GM18508 (cell line): ENCODE measurements at regions not wholly inside any gene's neighbourhood (a gene's known extent, or its start where the extent isn't known, plus 50 kb on each side); places are given as distances from the start of the nearest gene placed in this dataset.

Experiments
- ATAC-seq: cut with Tn5 transposase; IDR thresholded peaks from one replicate; pipeline ENCODE4 v1.9.1; 2021; ENCODE audit warnings: moderate number of reproducible peaks; ENCODE audit not compliant: insufficient read depth, unreplicated experiment

DNA sequence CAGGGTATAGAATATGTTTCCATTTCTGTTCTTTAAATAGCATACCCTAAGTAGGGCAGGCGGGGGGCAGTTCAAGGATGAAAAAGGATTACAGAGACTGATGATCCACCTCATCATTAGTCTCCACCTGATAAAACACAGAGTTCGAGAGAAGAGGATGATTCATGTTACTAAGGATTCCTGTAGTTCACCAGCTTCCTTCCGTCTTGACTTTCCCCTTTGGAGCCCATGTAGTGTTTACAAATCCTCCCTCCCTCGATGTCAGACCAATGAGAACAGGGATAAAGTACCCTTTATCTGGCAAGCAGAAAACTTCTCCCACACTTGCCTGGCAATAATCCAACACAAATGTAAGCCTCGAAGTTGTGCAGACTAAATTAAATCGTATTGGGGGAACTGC, 526.3 kb upstream of the FAM241A start:
- no peak for ATAC-seq

DNA sequence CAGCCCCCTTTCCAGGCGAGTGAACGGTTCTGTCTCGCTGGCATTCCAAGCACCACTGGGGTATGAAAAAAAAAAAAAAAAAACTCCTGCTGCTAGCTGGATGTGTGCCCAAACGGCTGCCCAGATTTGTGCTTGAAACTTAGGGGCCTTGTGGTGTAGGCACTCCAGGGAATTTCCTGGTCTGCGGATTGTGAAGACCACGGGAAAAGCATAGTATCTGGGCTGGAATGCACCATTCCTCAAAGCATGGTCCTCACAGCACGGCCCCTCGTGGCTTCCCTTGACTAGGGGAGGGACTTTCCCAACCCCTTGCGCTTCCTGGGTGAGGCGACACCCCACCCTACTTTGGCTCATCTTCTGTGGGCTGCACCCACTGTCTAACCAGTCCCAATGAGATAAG, 516.8 kb upstream of the FAM241A start:
- ATAC-seq = no peak

GRCh38 chr4:111630705-111631104, 514.5 kb upstream of the FAM241A start:
- ATAC-seq = no peak

DNA sequence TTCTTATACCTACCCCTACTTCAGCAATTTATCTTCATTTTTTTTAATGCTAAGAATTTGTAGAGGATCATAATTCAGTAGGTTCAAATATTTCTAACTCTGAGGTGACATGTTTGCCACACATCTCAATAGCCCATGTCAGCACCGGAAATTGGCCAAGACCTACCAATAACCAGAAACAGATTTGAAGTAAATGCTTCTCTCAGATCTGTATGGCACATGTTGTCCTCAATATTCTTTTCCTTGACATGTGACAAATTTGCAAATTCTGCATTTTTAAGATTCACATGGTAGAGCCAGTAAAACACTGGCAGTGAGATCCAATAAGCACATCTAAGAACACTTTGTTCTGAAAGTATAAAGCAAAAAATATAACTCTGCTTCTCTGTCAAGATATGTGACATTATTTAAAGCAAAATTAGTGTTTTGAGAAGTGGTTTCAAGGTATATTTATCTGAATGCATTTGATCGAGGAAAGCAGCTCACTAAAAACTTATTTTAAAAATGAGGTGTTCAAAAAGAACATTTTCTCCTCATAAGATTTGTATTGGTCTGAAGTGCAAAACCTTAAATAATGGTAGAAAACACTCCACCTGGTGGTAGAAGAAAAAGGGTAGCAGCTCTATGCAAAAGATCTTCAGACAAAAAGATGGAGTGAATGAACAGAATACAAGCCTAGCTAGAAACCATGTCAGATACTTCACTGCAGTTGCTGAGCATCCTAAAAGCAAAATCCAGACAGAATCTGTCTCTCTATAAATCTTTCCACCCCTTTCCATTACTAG, 513.8 kb upstream of the FAM241A start:
- no peak for ATAC-seq

- ATAC-seq = no peak
Observed at GRCh38 chr4:111632641-111633151, 512.6 kb upstream of the FAM241A start.

- no peak for ATAC-seq
Observed at GRCh38 chr4:111633663-111634266, 511.5 kb upstream of the FAM241A start.

DNA sequence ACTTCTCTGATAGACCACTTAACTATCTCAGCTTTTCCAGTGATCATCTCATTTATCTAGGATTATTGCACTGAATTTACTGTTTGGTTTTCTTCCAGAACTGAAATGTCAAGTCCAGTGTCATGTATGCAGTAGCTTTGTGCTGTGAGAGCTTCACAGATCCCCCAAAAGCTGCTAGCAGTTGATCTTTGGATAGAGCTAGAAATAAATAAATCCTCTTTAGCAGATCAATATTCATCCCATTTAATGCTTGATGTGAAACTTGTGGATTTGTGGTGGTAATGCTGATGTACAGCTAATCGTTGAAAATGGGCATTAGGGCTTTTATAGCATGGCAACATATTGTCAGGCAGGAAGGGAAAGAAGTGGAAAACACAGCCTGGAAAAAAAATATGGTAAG, 509.6 kb upstream of the FAM241A start:
- ATAC-seq = no peak

DNA sequence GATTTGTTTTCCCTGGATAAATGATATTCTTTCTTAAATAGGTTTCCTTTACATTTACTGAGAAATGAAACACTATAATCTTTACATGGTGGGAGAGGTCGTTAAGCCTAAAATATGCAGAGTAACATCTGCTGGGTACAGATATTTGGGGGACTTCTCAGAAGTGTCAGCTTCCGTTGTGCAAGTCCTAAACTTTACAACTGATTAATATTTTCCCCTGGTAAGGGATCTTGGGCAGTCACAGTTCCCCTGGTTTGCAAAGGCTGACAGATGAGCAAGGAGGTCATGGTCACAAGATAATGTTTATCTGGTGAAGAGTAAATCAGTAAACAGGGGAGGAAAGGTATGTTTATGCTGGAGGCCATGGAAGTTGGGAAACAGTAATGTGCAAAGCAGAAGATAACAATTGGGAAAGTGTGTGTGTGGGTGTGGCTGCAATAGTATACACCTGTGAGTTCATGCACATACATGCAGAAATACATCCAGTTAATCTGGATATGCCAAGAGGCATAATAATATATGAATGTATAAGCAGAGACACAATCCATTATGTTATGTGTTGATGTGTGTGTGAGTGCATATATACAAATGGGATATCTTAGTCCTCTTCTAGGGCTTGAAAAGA, 508.2 kb upstream of the FAM241A start:
- ATAC-seq = no peak

DNA sequence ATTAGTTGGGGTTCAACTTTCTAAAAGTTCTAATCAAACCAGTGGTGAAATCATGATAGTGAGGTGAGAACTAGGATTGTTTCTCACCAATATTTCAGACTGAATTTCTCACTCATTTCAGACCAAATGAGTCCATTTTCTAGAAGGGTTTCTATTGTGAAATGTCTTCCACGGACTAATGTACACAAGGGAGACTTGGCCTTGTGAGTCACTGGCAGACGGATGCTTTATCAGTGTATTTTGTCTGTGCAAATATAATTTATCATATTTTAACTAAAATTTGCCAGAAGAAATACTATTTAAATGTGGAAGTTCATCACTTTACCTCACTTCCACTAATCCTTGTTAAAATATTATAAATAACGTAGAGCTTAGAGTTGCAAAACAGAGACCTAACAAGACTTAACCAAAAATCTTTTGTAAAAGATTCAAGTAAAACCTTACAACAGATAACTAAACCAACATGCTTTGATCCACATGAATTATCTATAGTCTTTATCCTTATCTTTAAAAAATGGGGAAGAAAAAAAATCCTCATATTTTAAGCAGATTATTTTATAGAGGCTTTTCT, 506.0 kb upstream of the FAM241A start:
- ATAC-seq = no peak

GRCh38 chr4:111639876-111640275, 505.4 kb upstream of the FAM241A start:
- no peak for ATAC-seq

GRCh38 chr4:111641813-111642579, 503.3 kb upstream of the FAM241A start:
- peak; percentile 93 for ATAC-seq

GRCh38 chr4:111648056-111648455, 497.2 kb upstream of the FAM241A start:
- no peak for ATAC-seq

DNA sequence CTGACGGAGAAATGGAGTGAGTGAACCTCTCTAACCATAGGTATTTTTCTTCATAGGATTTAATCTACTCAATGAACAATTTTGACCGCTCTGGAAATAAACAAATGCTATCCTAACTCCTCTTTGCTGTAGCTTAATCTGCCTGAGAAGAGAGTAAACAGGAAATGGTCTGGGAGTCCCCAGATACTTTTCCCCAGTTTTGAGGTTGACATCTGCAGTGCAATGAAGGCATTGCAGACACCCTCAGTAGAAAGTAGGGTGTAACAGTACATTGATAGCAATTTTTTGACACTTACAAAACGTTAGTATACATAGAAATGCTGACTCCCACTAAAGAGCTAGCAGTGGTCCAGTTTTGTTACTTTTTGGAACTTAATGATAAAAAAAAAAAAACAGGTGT, 495.9 kb upstream of the FAM241A start:
- ATAC-seq = peak; percentile 59

- no peak for ATAC-seq
Observed at GRCh38 chr4:111650146-111650545, 495.1 kb upstream of the FAM241A start.

DNA sequence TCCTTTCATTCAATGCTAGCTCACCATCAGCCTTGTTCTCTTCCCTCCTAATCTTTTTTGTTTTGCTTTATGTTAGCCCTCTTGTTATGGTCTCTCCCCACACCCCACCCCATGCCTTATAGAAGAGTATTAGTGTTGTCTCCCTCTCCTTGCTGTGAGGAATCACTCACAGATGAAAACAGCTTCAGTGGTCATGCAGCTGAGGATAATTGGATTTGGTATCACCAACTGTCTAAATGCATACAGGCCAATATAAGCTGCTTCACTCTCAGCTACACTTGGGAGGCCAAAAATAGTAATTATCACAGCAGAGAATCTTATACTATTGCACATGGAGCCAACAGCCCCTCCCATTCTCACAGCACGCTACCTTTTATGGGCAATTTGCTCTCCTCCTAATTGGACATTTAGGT, 494.6 kb upstream of the FAM241A start:
- no peak for ATAC-seq

GRCh38 chr4:111652236-111652635, 493.0 kb upstream of the FAM241A start:
- ATAC-seq = no peak

DNA sequence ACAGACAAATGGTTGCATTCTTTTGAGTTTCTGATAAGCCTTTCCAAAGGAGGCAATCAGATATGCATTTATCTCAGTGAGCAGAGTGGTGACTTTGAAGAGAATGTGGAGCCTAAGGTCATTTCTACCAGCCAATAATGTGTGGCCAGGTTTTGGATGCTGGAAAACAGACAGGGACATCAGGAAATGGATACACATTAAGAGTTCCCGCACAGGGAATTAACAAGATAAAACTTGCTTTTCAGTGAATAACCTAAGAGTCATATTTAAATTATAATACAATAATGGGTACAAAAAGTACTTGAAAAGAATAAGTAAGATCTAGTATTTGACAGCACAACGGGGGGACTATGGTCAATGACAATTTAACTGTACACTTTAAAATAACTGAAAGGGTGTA, 492.3 kb upstream of the FAM241A start:
- no peak for ATAC-seq

- no peak for ATAC-seq
Observed at GRCh38 chr4:111662496-111662895, 482.8 kb upstream of the FAM241A start.

- no peak for ATAC-seq
Observed at GRCh38 chr4:111664308-111664945, 480.8 kb upstream of the FAM241A start.

- ATAC-seq = no peak
Observed at GRCh38 chr4:111666826-111667360, 478.4 kb upstream of the FAM241A start.
